A549 (cell line): ENCODE measurements at regions not wholly inside any gene's neighbourhood (a gene's known extent, or its start where the extent isn't known, plus 50 kb on each side); places are given as distances from the start of the nearest gene placed in this dataset.

Experiments used
- ATAC-seq, 2 experiments: fragments of 200-7000 bp in 1 of 2; fragments of >200 bp in 1 of 2; cut with Nextera tagmentation in 1 of 2; cut with Tn5 transposase in 1 of 2; 3 replicates each; pipeline versions ENCODE4 v1.8.0 to v1.9.1; 2018 to 2020; ENCODE audit warnings: mild to moderate bottlenecking in 1 of 2, moderate library complexity in 1 of 2
- CTCF ChIA-PET: fragments of 300-600 bp; sonication (Branson Sonifier 250); formaldehyde crosslinking; extraction: SDS; loops from one replicate; lab custom pipeline; 2021; ENCODE audit warnings: antibody characterized with exemption, inconsistent platforms; lab: Yijun Ruan, JAX
- POLR2A ChIA-PET: fragments of 350-600 bp; formaldehyde crosslinking; extraction: SDS; loops from one replicate; lab custom pipeline; 2021; ENCODE audit warnings: antibody characterized with exemption, inconsistent platforms; lab: Yijun Ruan, JAX
- DNase-seq, 2 experiments: peaks; one replicate each; pipeline versions ENCODE4 v3.0.0 to v3.0.0-alpha.2; 2011 to 2016; ENCODE audit warnings: low read depth in 1 of 2, low spot score in 1 of 2
- FAIRE-seq: peaks from 2 replicates; lab custom pipeline; 2011; peaks lifted over from hg19 to GRCh38; lab: Jason Lieb, UNC
- H3K27ac ChIP-seq, 2 experiments: fragments of >200 bp; sonication (Bioruptor Twin); formaldehyde crosslinking; 3 replicates each; pipeline ENCODE4 v1.5.1; 2016 to 2017
- H3K4me1 ChIP-seq: fragments of >200 bp; sonication (Bioruptor Twin); formaldehyde crosslinking; 3 replicates; pipeline ENCODE4 v1.6.1; 2016
- H3K4me2 ChIP-seq: fragments of >200 bp; sonication (Bioruptor Twin); formaldehyde crosslinking; 3 replicates; pipeline ENCODE4 v1.6.1; 2016
- H3K4me3 ChIP-seq: fragments of >200 bp; sonication (Bioruptor Twin); formaldehyde crosslinking; 3 replicates; pipeline ENCODE4 v1.5.1; 2016
- H3K9me3 ChIP-seq: fragments of >200 bp; sonication (Bioruptor Twin); formaldehyde crosslinking; 3 replicates; pipeline ENCODE4 v1.6.1; 2016
- BHLHE40 ChIP-seq: IDR thresholded peaks from 2 replicates; pipeline ENCODE4 v1.6.1; 2012; ENCODE audit warnings: low read depth, low read length, inconsistent platforms
- CHD2 ChIP-seq: fragments of 150-350 bp; IDR thresholded peaks from 2 replicates; pipeline ENCODE4 v1.6.1; 2014; ENCODE audit warnings: low read length; ENCODE audit not compliant: partially characterized antibody
- FOSL2 ChIP-seq, 2 experiments: fragments of 450-650 bp in 1 of 2; fragments of >200 bp in 1 of 2; sonication (Bioruptor Twin) in 1 of 2; formaldehyde crosslinking; IDR thresholded peaks; 2 replicates each; pipeline versions ENCODE4 v1.5.0 to v1.6.1; 2016 to 2020; ENCODE audit warnings: mild to moderate bottlenecking in 1 of 2, moderate library complexity in 1 of 2
- FOXS1 ChIP-seq: fragments of 250-450 bp; sonication (Bioruptor Pico); IDR thresholded peaks from 2 replicates; pipeline ENCODE4 v1.5.0; 2020; ENCODE audit warnings: mild to moderate bottlenecking, moderate library complexity
- GATA3 ChIP-seq: IDR thresholded peaks from 2 replicates; pipeline ENCODE4 v1.6.1; 2012; ENCODE audit warnings: borderline replicate concordance
- HOXA7 ChIP-seq: fragments of 250-450 bp; sonication (Bioruptor Pico); IDR thresholded peaks from 2 replicates; pipeline ENCODE4 v1.5.0; 2020; ENCODE audit warnings: mild to moderate bottlenecking, moderate library complexity
- HOXB5 ChIP-seq: fragments of 250-450 bp; sonication (Bioruptor Pico); IDR thresholded peaks from 2 replicates; pipeline ENCODE4 v1.5.0; 2020; ENCODE audit warnings: mild to moderate bottlenecking, moderate library complexity
- NPAS2 ChIP-seq: fragments of 250-450 bp; sonication (Bioruptor Pico); IDR thresholded peaks from 2 replicates; pipeline ENCODE4 v1.8.0; 2022; ENCODE audit warnings: mild to moderate bottlenecking, moderate library complexity, borderline replicate concordance
- POLR2A ChIP-seq: IDR thresholded peaks from 2 replicates; pipeline ENCODE4 v1.6.1; 2012; ENCODE audit warnings: mild to moderate bottlenecking, low read length
- POLR2AphosphoS2 ChIP-seq: conservative IDR thresholded peaks from 2 replicates; pipeline ENCODE4 v1.6.1; 2012; ENCODE audit warnings: low read length, improper control_type of control experiment, inconsistent platforms
- RARB ChIP-seq: fragments of 250-450 bp; sonication (Bioruptor Pico); IDR thresholded peaks from 2 replicates; pipeline ENCODE4 v1.8.0; 2021; ENCODE audit warnings: mild to moderate bottlenecking, moderate library complexity
- ZFP36 ChIP-seq: fragments of 450-650 bp; IDR thresholded peaks from 2 replicates; pipeline ENCODE4 v1.6.1; 2014; ENCODE audit warnings: borderline replicate concordance; ENCODE audit not compliant: partially characterized antibody
- ZNF302 ChIP-seq: fragments of 250-450 bp; sonication (Bioruptor Pico); IDR thresholded peaks from 2 replicates; pipeline ENCODE4 v1.9.0; 2021; ENCODE audit warnings: inconsistent platforms, mild to moderate bottlenecking, moderate library complexity
- WGBS: methylation state at CpG from one replicate; pipeline ENCODE4 v1.1.6; 2017; ENCODE audit errors: missing lambda C conversion rate; 5-methylcytosine and 5-hydroxymethylcytosine counted together
- TF ChIP-seq, protein P1 (sequence below): fragments of 150-350 bp; IDR thresholded peaks from 2 replicates; pipeline ENCODE4 v1.6.1; 2014; ENCODE audit warnings: low read depth, mild to moderate bottlenecking, low read length
- TF ChIP-seq, protein P2 (sequence below): IDR thresholded peaks from 2 replicates; pipeline ENCODE4 v1.6.1; 2012
- TF ChIP-seq, protein P3 (sequence below): fragments of 250-450 bp; sonication (Bioruptor Pico); IDR thresholded peaks from 2 replicates; pipeline ENCODE4 v1.5.0; 2020; ENCODE audit warnings: low read depth, mild to moderate bottlenecking, moderate library complexity
- TF ChIP-seq, protein P4 (sequence below): IDR thresholded peaks from 2 replicates; pipeline ENCODE4 v1.6.1; 2012; ENCODE audit warnings: low read depth, borderline replicate concordance

DNA sequence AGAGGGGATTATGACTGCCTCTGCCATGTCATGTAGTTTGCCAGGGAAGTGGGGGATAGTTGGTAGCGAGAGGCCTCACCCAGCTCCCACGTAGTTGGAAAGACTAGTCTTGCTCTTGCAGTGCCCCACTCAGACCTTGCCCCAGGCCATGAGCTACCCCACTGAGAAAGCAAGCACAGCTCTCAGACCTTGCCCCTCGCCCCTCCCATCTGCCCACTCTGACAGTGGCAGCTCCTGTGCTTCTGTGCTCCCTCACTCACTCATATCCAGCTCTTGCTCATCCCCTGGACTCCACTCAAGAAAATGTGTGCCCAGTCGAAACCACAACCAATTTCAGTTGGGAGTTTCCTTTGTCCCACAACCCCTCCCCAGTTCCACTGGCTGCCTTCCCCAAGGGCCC, 55.5 kb upstream of the BDKRB2 start:
- WGBS: 57% methylated on average over 4 of the region's 4 CpGs
- ChIA-PET POLR2A (no interaction called here), CTCF (interaction anchor here (0.6 to 2.1 kb wide), 4 partner anchors 8 to 142 kb away, joined by 3 to 8 read pairs (median 4); no protein-coding TSS in a partner anchor)
- 0 out of 3 replicates have a peak, but pooled peaks cover 2% of the 10 kb centered on the region for H3K9me3 ChIP-seq
- no peak for DNase-seq
- TF ChIP-seq HOXB5 (CRISPR knock-in tag): no peak
- no peak for TF ChIP-seq ZNF302 (CRISPR knock-in tag)
- peaks cover 16% of the 10 kb centered on the region for H3K4me1 ChIP-seq
- H3K4me2 ChIP-seq: no peak overlapping the region
- no peak for ATAC-seq
- H3K4me3 ChIP-seq: no peak overlapping the region
- H3K27ac ChIP-seq: peak overlapping the region in 1 of 2 experiments; percentile 52; a peak in 3 of 6 replicates
- no peak for FAIRE-seq

DNA sequence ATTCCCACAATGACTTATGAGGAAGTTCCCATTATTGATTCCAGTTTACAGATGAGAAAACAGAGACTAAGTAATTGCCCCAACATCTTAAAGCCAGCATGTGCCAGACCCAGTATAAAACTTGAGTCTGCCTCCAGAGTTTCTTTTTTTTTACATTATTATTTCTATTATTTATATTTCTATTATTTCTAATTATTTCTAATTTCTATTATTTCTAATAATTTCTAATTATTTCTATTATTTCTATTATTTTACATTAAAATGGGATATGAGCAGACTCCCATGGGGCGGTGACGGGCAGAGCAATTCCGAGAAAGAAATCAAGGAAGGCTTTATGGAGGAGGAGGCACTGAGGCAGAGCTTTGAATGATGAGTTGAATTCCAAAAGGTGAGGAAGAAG, 54.4 kb upstream of the BDKRB2 start:
- Histone ChIP-seq H3K4me1 (peaks cover 16% of the 10 kb centered on the region), H3K9me3 (no peaks in the 10 kb centered on the region), H3K27ac (no peak overlapping the region), H3K4me3 (no peak overlapping the region), H3K4me2 (no peak overlapping the region)
- WGBS: 54% methylated on average over 3 of the region's 3 CpGs
- FAIRE-seq: no peak
- TF ChIP-seq ZFP36: peak; percentile 11
- TF ChIP-seq, protein P1, sequence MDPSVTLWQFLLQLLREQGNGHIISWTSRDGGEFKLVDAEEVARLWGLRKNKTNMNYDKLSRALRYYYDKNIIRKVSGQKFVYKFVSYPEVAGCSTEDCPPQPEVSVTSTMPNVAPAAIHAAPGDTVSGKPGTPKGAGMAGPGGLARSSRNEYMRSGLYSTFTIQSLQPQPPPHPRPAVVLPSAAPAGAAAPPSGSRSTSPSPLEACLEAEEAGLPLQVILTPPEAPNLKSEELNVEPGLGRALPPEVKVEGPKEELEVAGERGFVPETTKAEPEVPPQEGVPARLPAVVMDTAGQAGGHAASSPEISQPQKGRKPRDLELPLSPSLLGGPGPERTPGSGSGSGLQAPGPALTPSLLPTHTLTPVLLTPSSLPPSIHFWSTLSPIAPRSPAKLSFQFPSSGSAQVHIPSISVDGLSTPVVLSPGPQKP: no peak
- TF ChIP-seq, protein P2, sequence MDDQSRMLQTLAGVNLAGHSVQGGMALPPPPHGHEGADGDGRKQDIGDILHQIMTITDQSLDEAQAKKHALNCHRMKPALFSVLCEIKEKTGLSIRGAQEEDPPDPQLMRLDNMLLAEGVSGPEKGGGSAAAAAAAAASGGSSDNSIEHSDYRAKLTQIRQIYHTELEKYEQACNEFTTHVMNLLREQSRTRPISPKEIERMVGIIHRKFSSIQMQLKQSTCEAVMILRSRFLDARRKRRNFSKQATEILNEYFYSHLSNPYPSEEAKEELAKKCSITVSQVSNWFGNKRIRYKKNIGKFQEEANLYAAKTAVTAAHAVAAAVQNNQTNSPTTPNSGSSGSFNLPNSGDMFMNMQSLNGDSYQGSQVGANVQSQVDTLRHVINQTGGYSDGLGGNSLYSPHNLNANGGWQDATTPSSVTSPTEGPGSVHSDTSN: no peak
- TF ChIP-seq CHD2: no peak
- no peak for TF ChIP-seq HOXA7
- no peak for TF ChIP-seq POLR2A
- no peak for DNase-seq
- POLR2A ChIA-PET: no interaction called here
- ATAC-seq: no peak
- CTCF ChIA-PET: interaction anchor here (0.9 kb wide), 1 partner anchor 49 kb away, joined by 3 read pairs; no protein-coding TSS in a partner anchor

DNA sequence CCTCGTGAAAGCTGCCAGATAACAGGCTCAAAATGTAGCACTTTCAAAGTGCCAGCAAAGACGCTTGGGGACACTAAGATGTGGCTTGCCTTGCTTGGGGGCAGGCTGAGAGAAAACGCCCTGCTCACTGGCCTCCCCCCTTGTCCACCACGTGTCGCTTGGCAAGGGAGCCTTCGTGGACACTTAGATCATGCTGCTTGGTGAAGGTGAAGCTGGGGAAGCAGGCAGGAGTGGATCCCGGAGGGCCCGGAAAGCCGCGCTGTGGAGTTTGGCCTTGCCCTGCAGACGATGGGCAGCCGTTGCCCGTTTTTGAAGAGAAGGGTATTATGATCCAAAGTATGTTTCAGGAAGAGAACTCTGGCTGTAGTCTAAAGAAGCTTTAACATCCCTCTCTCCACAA, 53.4 kb upstream of the BDKRB2 start:
- ATAC-seq (no peak), FAIRE-seq (no peak), DNase-seq (no peak)
- Histone ChIP-seq H3K4me2 (no peak overlapping the region), H3K9me3 (no peaks in the 10 kb centered on the region), H3K4me1 (peaks cover 8% of the 10 kb centered on the region), H3K27ac (0 out of 6 replicates have a peak overlapping the region, but pooled peaks of 1 of the 2 experiments have one; percentile 47), H3K4me3 (no peak overlapping the region)
- 67% methylated on average over 12 of the region's 13 CpGs for WGBS
- ChIA-PET POLR2A (no interaction called here), CTCF (interaction anchor here (0.9 to 1.5 kb wide), 3 partner anchors 16 to 50 kb away, joined by 3 to 4 read pairs (median 3); no protein-coding TSS in a partner anchor)
- TF ChIP-seq GATA3: no peak
- TF ChIP-seq RARB (CRISPR knock-in tag): no peak
- no peak for TF ChIP-seq NPAS2 (CRISPR knock-in tag)
- TF ChIP-seq, protein P3, sequence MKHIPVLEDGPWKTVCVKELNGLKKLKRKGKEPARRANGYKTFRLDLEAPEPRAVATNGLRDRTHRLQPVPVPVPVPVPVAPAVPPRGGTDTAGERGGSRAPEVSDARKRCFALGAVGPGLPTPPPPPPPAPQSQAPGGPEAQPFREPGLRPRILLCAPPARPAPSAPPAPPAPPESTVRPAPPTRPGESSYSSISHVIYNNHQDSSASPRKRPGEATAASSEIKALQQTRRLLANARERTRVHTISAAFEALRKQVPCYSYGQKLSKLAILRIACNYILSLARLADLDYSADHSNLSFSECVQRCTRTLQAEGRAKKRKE (CRISPR knock-in tag): no peak
- TF ChIP-seq FOXS1: no peak
- TF ChIP-seq BHLHE40: no peak
- no peak for TF ChIP-seq FOSL2 (IDR thresholded peaks at IDR 0.05)
- TF ChIP-seq FOSL2 (CRISPR knock-in tag; IDR thresholded peaks at IDR 0.05): no peak
- TF ChIP-seq, protein P4, sequence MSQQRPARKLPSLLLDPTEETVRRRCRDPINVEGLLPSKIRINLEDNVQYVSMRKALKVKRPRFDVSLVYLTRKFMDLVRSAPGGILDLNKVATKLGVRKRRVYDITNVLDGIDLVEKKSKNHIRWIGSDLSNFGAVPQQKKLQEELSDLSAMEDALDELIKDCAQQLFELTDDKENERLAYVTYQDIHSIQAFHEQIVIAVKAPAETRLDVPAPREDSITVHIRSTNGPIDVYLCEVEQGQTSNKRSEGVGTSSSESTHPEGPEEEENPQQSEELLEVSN: no peak

DNA sequence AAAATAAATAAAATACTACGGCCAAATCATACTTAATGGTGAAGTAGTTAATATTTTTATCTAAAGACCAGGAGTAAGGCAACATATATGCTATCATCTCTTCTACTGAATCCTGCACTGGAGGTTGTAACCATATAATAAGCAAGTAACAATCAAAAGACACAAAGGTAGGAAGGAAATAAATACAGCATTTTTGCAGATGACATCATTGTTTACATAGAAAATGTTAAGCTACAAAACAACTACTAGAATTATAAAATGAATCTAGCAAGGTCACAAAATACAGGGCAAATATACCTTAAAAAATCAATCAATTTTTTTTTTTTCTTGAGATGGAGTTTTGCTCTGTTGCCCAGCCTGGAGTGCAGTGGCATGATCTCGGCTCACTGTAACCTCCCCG, 51.6 kb upstream of the BDKRB2 start:
- peaks cover 4% of the 10 kb centered on the region; the same call in 1 of the 3 replicates for H3K4me1 ChIP-seq
- 65% methylated on average over 3 of the region's 3 CpGs for WGBS
- POLR2A ChIA-PET: no interaction called here
- H3K9me3 ChIP-seq: no peaks in the 10 kb centered on the region
- CTCF ChIA-PET: interaction anchor here (1.0 to 1.3 kb wide), 2 partner anchors 12 to 122 kb away, joined by 3 read pairs; no protein-coding TSS in a partner anchor
- TF ChIP-seq POLR2AphosphoS2: no peak
- no peak for DNase-seq
- 0 out of 3 replicates have a peak overlapping the region, but pooled peaks have one; percentile 11 for H3K4me2 ChIP-seq
- no peak for FAIRE-seq
- H3K27ac ChIP-seq: no peak overlapping the region
- H3K4me3 ChIP-seq: no peak overlapping the region
- no peak for ATAC-seq
